OCI-LY1 (cell line): ENCODE measurements at regions not wholly inside any gene's neighbourhood (a gene's known extent, or its start where the extent isn't known, plus 50 kb on each side); places are given as distances from the start of the nearest gene placed in this dataset.

Experiments used
- H2AFZ ChIP-seq: fragments of 200-600 bp; sonication (generic), shearing (Covaris generic); 2 replicates; pipeline ENCODE4 v1.6.0; 2014; ENCODE audit warnings: antibody characterized with exemption, mild to moderate bottlenecking, low read length
- H3F3A ChIP-seq: fragments of 200-600 bp; sonication (generic), shearing (Covaris generic); 2 replicates; pipeline ENCODE4 v1.6.0; 2014; ENCODE audit warnings: mild to moderate bottlenecking, antibody characterized with exemption, low read length, moderate library complexity; ENCODE audit not compliant: insufficient read depth
- H3K27ac ChIP-seq: fragments of 200-600 bp; sonication (generic); 2 replicates; pipeline ENCODE4 v1.5.1; 2014; ENCODE audit warnings: low read length, mixed run types, mild to moderate bottlenecking, low read depth; ENCODE audit not compliant: poor library complexity, severe bottlenecking
- H3K27me3 ChIP-seq: fragments of 200-600 bp; sonication (generic); 2 replicates; pipeline ENCODE4 v1.6.0; 2014; ENCODE audit warnings: antibody characterized with exemption, mild to moderate bottlenecking, low read length, moderate library complexity; ENCODE audit not compliant: insufficient read depth
- H3K36me3 ChIP-seq: fragments of 200-600 bp; sonication (generic); 2 replicates; pipeline ENCODE4 v1.6.1; 2014; ENCODE audit warnings: mild to moderate bottlenecking, antibody characterized with exemption, low read length, moderate library complexity, mixed read lengths; ENCODE audit not compliant: insufficient read depth
- H3K4me1 ChIP-seq: fragments of 200-600 bp; sonication (generic); 2 replicates; pipeline ENCODE4 v1.5.1; 2014; ENCODE audit warnings: mild to moderate bottlenecking, low read length, moderate library complexity; ENCODE audit not compliant: insufficient read depth, severe bottlenecking
- H3K4me2 ChIP-seq: fragments of 200-600 bp; sonication (generic), shearing (Covaris generic); 2 replicates; pipeline ENCODE4 v1.6.1; 2014; ENCODE audit warnings: low read length
- H3K4me3 ChIP-seq: fragments of 200-600 bp; sonication (generic); 2 replicates; pipeline ENCODE4 v1.5.1; 2014; ENCODE audit warnings: low read length, low read depth, mild to moderate bottlenecking, mixed read lengths; ENCODE audit not compliant: poor library complexity, severe bottlenecking
- H3K79me2 ChIP-seq: fragments of 200-600 bp; shearing (Covaris generic); 2 replicates; pipeline ENCODE4 v1.6.1; 2016; ENCODE audit warnings: mixed run types, low read length, mixed read lengths; ENCODE audit not compliant: insufficient read depth
- H3K9ac ChIP-seq: fragments of 200-600 bp; sonication (generic), shearing (Covaris generic); 2 replicates; pipeline ENCODE4 v1.6.1; 2014; ENCODE audit warnings: mild to moderate bottlenecking, low read length, mixed read lengths
- H3K9me2 ChIP-seq: fragments of 200-600 bp; sonication (generic), shearing (Covaris generic); 2 replicates; pipeline ENCODE4 v1.6.1; 2014; ENCODE audit warnings: low read depth, mild to moderate bottlenecking, low read length, mixed read lengths
- H3K9me3 ChIP-seq: fragments of 200-600 bp; shearing (Covaris generic); 2 replicates; pipeline ENCODE4 v1.6.1; 2014; ENCODE audit warnings: low read length, mixed read lengths
- H4K20me1 ChIP-seq: fragments of 200-600 bp; sonication (generic), shearing (Covaris generic); 2 replicates; pipeline ENCODE4 v1.6.0; 2016; ENCODE audit warnings: mild to moderate bottlenecking, low read length; ENCODE audit not compliant: insufficient read depth
- CTCF ChIP-seq: fragments of 200-600 bp; sonication (generic), shearing (Covaris generic); IDR thresholded peaks from 2 replicates; pipeline ENCODE4 v1.5.1; 2017; ENCODE audit warnings: mild to moderate bottlenecking, antibody characterized with exemption, low read length, moderate library complexity, mixed read lengths
- EZH2 ChIP-seq: fragments of 200-600 bp; sonication (generic), shearing (Covaris generic); IDR thresholded peaks from 2 replicates; pipeline ENCODE4 v1.8.0; 2017; ENCODE audit warnings: borderline replicate concordance, mixed run types, mild to moderate bottlenecking, antibody characterized with exemption, low read length, moderate library complexity, mixed read lengths

- Histone ChIP-seq H3K9ac (no peak overlapping the region), H3K79me2 (no peaks in the 10 kb centered on the region), H3K4me2 (no peak overlapping the region), H3K27ac (no peak overlapping the region), H3K4me1 (peaks cover 3% of the 10 kb centered on the region), H3K36me3 (no peaks in the 10 kb centered on the region), H3K9me3 (no peaks in the 10 kb centered on the region), H4K20me1 (no peaks in the 10 kb centered on the region), H3F3A (no peaks in the 10 kb centered on the region), H2AFZ (no peak overlapping the region), H3K4me3 (no peak overlapping the region), H3K27me3 (peaks cover 6% of the 10 kb centered on the region; the same call in 1 of the 2 replicates), H3K9me2 (no peaks in the 10 kb centered on the region)
- TF ChIP-seq CTCF: no peak
- no peak for TF ChIP-seq EZH2
Observed at GRCh38 chr21:36547464-36547863, 67.5 kb upstream of the CLDN14 start.

- no peaks in the 10 kb centered on the region for H3K9me2 ChIP-seq
- H3F3A ChIP-seq: no peaks in the 10 kb centered on the region
- H3K9ac ChIP-seq: no peak overlapping the region
- no peaks in the 10 kb centered on the region for H3K9me3 ChIP-seq
- H3K4me3 ChIP-seq: no peak overlapping the region
- H3K36me3 ChIP-seq: no peaks in the 10 kb centered on the region
- no peaks in the 10 kb centered on the region for H3K79me2 ChIP-seq
- H2AFZ ChIP-seq: no peak overlapping the region
- no peaks in the 10 kb centered on the region for H4K20me1 ChIP-seq
- peaks cover 6% of the 10 kb centered on the region; the same call in 1 of the 2 replicates for H3K27me3 ChIP-seq
- no peak overlapping the region for H3K27ac ChIP-seq
- H3K4me2 ChIP-seq: no peak overlapping the region
- TF ChIP-seq EZH2 (no peak), CTCF (no peak)
- H3K4me1 ChIP-seq: no peaks in the 10 kb centered on the region
Observed at GRCh38 chr21:36548866-36549265, 68.9 kb upstream of the CLDN14 start.

- Histone ChIP-seq H3K4me3 (no peak overlapping the region), H3K4me2 (no peak overlapping the region), H2AFZ (no peak overlapping the region), H3K36me3 (no peaks in the 10 kb centered on the region), H3K27me3 (0 out of 2 replicates have a peak, but pooled peaks cover 7% of the 10 kb centered on the region), H3K4me1 (no peaks in the 10 kb centered on the region), H3K27ac (no peak overlapping the region), H3F3A (no peaks in the 10 kb centered on the region), H3K79me2 (no peaks in the 10 kb centered on the region), H4K20me1 (no peaks in the 10 kb centered on the region), H3K9me3 (no peaks in the 10 kb centered on the region), H3K9ac (no peak overlapping the region), H3K9me2 (no peaks in the 10 kb centered on the region)
- TF ChIP-seq CTCF (no peak), EZH2 (no peak)
Observed at GRCh38 chr21:36549470-36549869, 69.5 kb upstream of the CLDN14 start.
